Hematopoietic multipotent progenitor cell treated with erythropoietin and hydrocortisone succinate and interleukin-3 and kit ligand, for 17 days (in vitro differentiated cells): ENCODE measurements at regions not wholly inside any gene's neighbourhood (a gene's known extent, or its start where the extent isn't known, plus 50 kb on each side); places are given as distances from the start of the nearest gene placed in this dataset.

Source experiments
- DNase-seq: peaks from one replicate; pipeline ENCODE4 v3.0.0-alpha.2; 2015; ENCODE audit warnings: low spot score

GRCh38 chr3:23062582-23062981, 140.5 kb upstream of the UBE2E2 start:
- no peak for DNase-seq

GRCh38 chr3:23062982-23063381, 140.1 kb upstream of the UBE2E2 start:
- DNase-seq: no peak

GRCh38 chr3:23067116-23067515, 136.0 kb upstream of the UBE2E2 start:
- DNase-seq: no peak

GRCh38 chr3:23068016-23068728, 135.0 kb upstream of the UBE2E2 start:
- no peak for DNase-seq

- DNase-seq: no peak
These were observed 131.8 kb upstream of the UBE2E2 start for GRCh38 chr3:23071296-23071695.

GRCh38 chr3:23071758-23072157, 131.4 kb upstream of the UBE2E2 start:
- no peak for DNase-seq

- DNase-seq: no peak
These were observed 130.4 kb upstream of the UBE2E2 start for GRCh38 chr3:23072693-23073092.

- DNase-seq: no peak
These were observed 129.3 kb upstream of the UBE2E2 start for GRCh38 chr3:23073724-23074305.

GRCh38 chr3:23075496-23075895, 127.6 kb upstream of the UBE2E2 start:
- no peak for DNase-seq

- no peak for DNase-seq
These were observed 126.7 kb upstream of the UBE2E2 start for GRCh38 chr3:23076437-23076836.

- DNase-seq: no peak
These were observed 126.0 kb upstream of the UBE2E2 start for GRCh38 chr3:23077126-23077525.

GRCh38 chr3:23078735-23079134, 124.4 kb upstream of the UBE2E2 start:
- DNase-seq: no peak

- DNase-seq: no peak
These were observed 123.2 kb upstream of the UBE2E2 start for GRCh38 chr3:23079976-23080375.

GRCh38 chr3:23083701-23084100, 119.4 kb upstream of the UBE2E2 start:
- no peak for DNase-seq

- DNase-seq: no peak
These were observed 118.8 kb upstream of the UBE2E2 start for GRCh38 chr3:23084367-23084766.

GRCh38 chr3:23085261-23085660, 117.9 kb upstream of the UBE2E2 start:
- no peak for DNase-seq

- DNase-seq: no peak
These were observed 116.8 kb upstream of the UBE2E2 start for GRCh38 chr3:23086331-23086730.

- no peak for DNase-seq
These were observed 116.3 kb upstream of the UBE2E2 start for GRCh38 chr3:23086831-23087230.

- DNase-seq: no peak
These were observed 108.7 kb upstream of the UBE2E2 start for GRCh38 chr3:23094412-23094811.

GRCh38 chr3:23094890-23095462, 108.2 kb upstream of the UBE2E2 start:
- no peak for DNase-seq

GRCh38 chr3:23096041-23096440, 107.1 kb upstream of the UBE2E2 start:
- DNase-seq: no peak

- DNase-seq: no peak
These were observed 104.1 kb upstream of the UBE2E2 start for GRCh38 chr3:23099021-23099420.

- DNase-seq: no peak
These were observed 103.5 kb upstream of the UBE2E2 start for GRCh38 chr3:23099677-23100076.

- no peak for DNase-seq
These were observed 103.0 kb upstream of the UBE2E2 start for GRCh38 chr3:23100106-23100505.
